ENCODE measurements at regions not wholly inside any gene's neighbourhood (a gene's known extent, or its start where the extent isn't known, plus 50 kb on each side); places are given as distances from the start of the nearest gene placed in this dataset.

- TF ChIP-seq MNT (IDR thresholded peaks at IDR 0.05) (no peak), ZNF124 (CRISPR knock-in tag; IDR thresholded peaks at IDR 0.05) (no peak), AKAP8 (CRISPR knock-in tag; IDR thresholded peaks at IDR 0.05) (no peak), ZNF746 (CRISPR knock-in tag; IDR thresholded peaks at IDR 0.05) (no peak), STAG1 (CRISPR knock-in tag; IDR thresholded peaks at IDR 0.05) (no peak), SALL2 (CRISPR knock-in tag; IDR thresholded peaks at IDR 0.05) (no peak), REL (CRISPR knock-in tag; conservative IDR thresholded peaks at IDR 0.05) (no peak), ZNF710 (CRISPR knock-in tag; IDR thresholded peaks at IDR 0.05; ENCODE audit: borderline replicate concordance) (no peak), ZNF207 (IDR thresholded peaks at IDR 0.05; ENCODE audit: borderline replicate concordance) (no peak), KMT2B (CRISPR knock-in tag; IDR thresholded peaks at IDR 0.05) (peak; percentile 93), SKI (IDR thresholded peaks at IDR 0.05; ENCODE audit: partially characterized antibody) (no peak), ZNF101 (CRISPR knock-in tag; IDR thresholded peaks at IDR 0.05; ENCODE audit: borderline replicate concordance, low read depth) (no peak), ZBTB8A (CRISPR knock-in tag; IDR thresholded peaks at IDR 0.05; ENCODE audit: borderline replicate concordance, low read depth) (no peak; the same call in 1 of the 2 replicates), HOXA7 (CRISPR knock-in tag; IDR thresholded peaks at IDR 0.05) (no peak), ZNF646 (CRISPR knock-in tag; IDR thresholded peaks at IDR 0.05) (no peak), HDAC1 (CRISPR knock-in tag; IDR thresholded peaks at IDR 0.05) (0 out of 2 replicates have a peak, but pooled peaks have one; percentile 37)
- TF ChIP-seq, protein P1, sequence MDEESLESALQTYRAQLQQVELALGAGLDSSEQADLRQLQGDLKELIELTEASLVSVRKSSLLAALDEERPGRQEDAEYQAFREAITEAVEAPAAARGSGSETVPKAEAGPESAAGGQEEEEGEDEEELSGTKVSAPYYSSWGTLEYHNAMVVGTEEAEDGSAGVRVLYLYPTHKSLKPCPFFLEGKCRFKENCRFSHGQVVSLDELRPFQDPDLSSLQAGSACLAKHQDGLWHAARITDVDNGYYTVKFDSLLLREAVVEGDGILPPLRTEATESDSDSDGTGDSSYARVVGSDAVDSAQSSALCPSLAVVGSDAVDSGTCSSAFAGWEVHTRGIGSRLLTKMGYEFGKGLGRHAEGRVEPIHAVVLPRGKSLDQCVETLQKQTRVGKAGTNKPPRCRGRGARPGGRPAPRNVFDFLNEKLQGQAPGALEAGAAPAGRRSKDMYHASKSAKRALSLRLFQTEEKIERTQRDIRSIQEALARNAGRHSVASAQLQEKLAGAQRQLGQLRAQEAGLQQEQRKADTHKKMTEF (CRISPR knock-in tag; IDR thresholded peaks at IDR 0.05): peak; percentile 61; the same call in 1 of the 2 replicates
Measured at GRCh38 chr6:120005292-120005976, 655.9 kb upstream of the MAN1A1 start (continued).
